ENCODE measurements at regions not wholly inside any gene's neighbourhood (a gene's known extent, or its start where the extent isn't known, plus 50 kb on each side); places are given as distances from the start of the nearest gene placed in this dataset.

DNA sequence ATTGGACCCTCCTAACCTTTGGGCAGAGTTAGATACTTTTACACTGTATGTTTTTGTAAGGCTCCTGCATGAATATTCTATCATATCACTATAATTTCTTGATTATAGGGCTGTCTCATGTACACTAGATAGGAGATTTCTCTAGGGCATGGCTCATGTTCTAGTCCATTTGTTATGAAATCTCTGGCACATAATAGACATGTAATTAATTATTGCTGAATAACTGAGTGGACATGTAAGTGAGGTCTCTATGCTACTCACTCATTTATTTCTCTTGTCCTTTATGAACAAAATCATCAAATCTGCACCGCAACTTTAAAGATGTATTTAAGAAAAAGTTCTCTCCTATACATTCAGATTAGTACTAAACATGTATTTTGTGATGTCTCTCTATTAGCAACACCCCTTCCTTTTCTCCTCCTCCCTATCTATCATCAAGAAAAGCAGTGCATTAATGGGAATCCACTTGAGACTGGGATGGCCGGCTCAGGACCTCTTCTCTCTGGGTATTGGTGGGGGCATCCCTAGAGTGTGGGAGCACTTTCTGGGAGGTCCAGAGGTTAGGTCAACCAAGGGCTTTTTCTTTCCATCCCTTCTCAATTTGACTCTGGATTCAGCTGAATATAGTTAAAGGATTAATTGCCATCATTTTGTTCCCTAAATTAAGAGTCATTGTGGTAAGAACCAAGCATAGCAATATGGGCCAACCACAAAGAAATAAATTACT, 168.0 kb upstream of the HMGA2 start:
- peak overlapping the region; percentile 69 for H3K9ac ChIP-seq (ENCODE audit: low read length)
- peak overlapping the region; percentile 97 for H3K27ac ChIP-seq (ENCODE audit: low read depth, low read length)
- TF ChIP-seq, protein P1, sequence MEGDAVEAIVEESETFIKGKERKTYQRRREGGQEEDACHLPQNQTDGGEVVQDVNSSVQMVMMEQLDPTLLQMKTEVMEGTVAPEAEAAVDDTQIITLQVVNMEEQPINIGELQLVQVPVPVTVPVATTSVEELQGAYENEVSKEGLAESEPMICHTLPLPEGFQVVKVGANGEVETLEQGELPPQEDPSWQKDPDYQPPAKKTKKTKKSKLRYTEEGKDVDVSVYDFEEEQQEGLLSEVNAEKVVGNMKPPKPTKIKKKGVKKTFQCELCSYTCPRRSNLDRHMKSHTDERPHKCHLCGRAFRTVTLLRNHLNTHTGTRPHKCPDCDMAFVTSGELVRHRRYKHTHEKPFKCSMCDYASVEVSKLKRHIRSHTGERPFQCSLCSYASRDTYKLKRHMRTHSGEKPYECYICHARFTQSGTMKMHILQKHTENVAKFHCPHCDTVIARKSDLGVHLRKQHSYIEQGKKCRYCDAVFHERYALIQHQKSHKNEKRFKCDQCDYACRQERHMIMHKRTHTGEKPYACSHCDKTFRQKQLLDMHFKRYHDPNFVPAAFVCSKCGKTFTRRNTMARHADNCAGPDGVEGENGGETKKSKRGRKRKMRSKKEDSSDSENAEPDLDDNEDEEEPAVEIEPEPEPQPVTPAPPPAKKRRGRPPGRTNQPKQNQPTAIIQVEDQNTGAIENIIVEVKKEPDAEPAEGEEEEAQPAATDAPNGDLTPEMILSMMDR (IDR thresholded peaks at IDR 0.05; ENCODE audit: insufficient read depth, low read depth, low read length), result no peak
- TF ChIP-seq EZH2 (IDR thresholded peaks at IDR 0.05; ENCODE audit: insufficient read depth, low read length), result no peak

DNA sequence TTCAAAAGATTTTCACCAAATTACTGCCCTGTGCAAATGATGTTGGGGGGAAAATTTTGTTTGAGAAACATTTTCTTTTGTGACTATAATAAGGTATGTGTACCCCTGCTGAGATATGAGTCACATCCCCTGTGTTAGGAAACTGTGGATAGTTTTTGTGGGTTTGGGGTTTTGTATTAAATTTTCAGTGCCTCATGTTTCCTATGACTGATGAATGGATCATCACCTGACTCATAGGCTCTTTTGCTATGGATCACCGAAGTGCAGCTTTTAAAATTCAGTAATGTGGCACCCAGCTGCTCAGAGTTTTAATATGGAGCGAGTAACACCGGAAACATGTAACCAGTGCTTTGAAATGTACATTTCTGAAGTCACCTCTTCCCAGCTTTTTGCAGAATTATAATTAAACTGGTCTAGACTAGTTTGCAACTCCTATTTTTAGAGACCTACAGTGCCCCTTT, 167.4 kb upstream of the HMGA2 start:
- no peaks in the 10 kb centered on the region for H3K36me3 Mint-ChIP-seq (ENCODE audit: low read depth, unreplicated experiment)
- peaks cover 53% of the 10 kb centered on the region for H3K4me1 Mint-ChIP-seq (ENCODE audit: low read depth, unreplicated experiment)
- DNase-seq (ENCODE audit: low read depth) (peak; percentile 99), FAIRE-seq (peak; percentile 93)
- peak overlapping the region; percentile 95 for H3K27ac Mint-ChIP-seq (ENCODE audit: unreplicated experiment)
- Histone ChIP-seq H4K20me1 (ENCODE audit: insufficient read depth, low read length) (no peaks in the 10 kb centered on the region), H3K27ac (ENCODE audit: low read depth, low read length) (peak overlapping the region; percentile 97), H3K4me2 (ENCODE audit: low read length) (peak overlapping the region; percentile 75), H3K4me1 (ENCODE audit: insufficient read depth, low read length) (peaks cover 31% of the 10 kb centered on the region), H3K9ac (ENCODE audit: low read length) (peak overlapping the region; percentile 79), H3K27me3 (ENCODE audit: insufficient read depth, low read length) (no peaks in the 10 kb centered on the region), H3K9me3 (ENCODE audit: insufficient read depth, low read depth, low read length) (no peaks in the 10 kb centered on the region), H3K36me3 (ENCODE audit: insufficient read depth, low read length) (no peaks in the 10 kb centered on the region), H3K4me3 (ENCODE audit: insufficient read depth, low read depth, low read length) (no peak overlapping the region), H2AFZ (ENCODE audit: low read depth, low read length) (no peak overlapping the region), H3K79me2 (ENCODE audit: insufficient read depth, low read length) (no peaks in the 10 kb centered on the region)
- TF ChIP-seq, protein P1 (IDR thresholded peaks at IDR 0.05; ENCODE audit: insufficient read depth, low read depth, low read length), result no peak
- no peak for TF ChIP-seq EZH2 (IDR thresholded peaks at IDR 0.05; ENCODE audit: insufficient read depth, low read length)
- no peaks in the 10 kb centered on the region for H3K9me3 Mint-ChIP-seq (ENCODE audit: unreplicated experiment)
- no peaks in the 10 kb centered on the region for H3K27me3 Mint-ChIP-seq (ENCODE audit: low read depth, unreplicated experiment)
- no peak overlapping the region for H3K4me3 Mint-ChIP-seq (ENCODE audit: unreplicated experiment)

More for the DNA sequence above, 168.0 kb upstream of the HMGA2 start:
- Histone ChIP-seq H3K4me3 (ENCODE audit: insufficient read depth, low read depth, low read length) (no peak overlapping the region), H3K36me3 (ENCODE audit: insufficient read depth, low read length) (no peaks in the 10 kb centered on the region), H3K27me3 (ENCODE audit: insufficient read depth, low read length) (no peaks in the 10 kb centered on the region), H3K79me2 (ENCODE audit: insufficient read depth, low read length) (no peaks in the 10 kb centered on the region), H4K20me1 (ENCODE audit: insufficient read depth, low read length) (no peaks in the 10 kb centered on the region), H3K4me1 (ENCODE audit: insufficient read depth, low read length) (peaks cover 31% of the 10 kb centered on the region), H3K4me2 (ENCODE audit: low read length) (peak overlapping the region; percentile 53), H3K9me3 (ENCODE audit: insufficient read depth, low read depth, low read length) (no peaks in the 10 kb centered on the region), H2AFZ (ENCODE audit: low read depth, low read length) (no peak overlapping the region)
- Mint-ChIP-seq H3K27ac (ENCODE audit: unreplicated experiment) (peak overlapping the region; percentile 95), H3K27me3 (ENCODE audit: low read depth, unreplicated experiment) (no peaks in the 10 kb centered on the region), H3K4me3 (ENCODE audit: unreplicated experiment) (no peak overlapping the region), H3K4me1 (ENCODE audit: low read depth, unreplicated experiment) (peaks cover 53% of the 10 kb centered on the region), H3K36me3 (ENCODE audit: low read depth, unreplicated experiment) (no peaks in the 10 kb centered on the region), H3K9me3 (ENCODE audit: unreplicated experiment) (no peaks in the 10 kb centered on the region)
- DNase-seq (ENCODE audit: low read depth), result no peak
- FAIRE-seq, result peak; percentile 17

DNA sequence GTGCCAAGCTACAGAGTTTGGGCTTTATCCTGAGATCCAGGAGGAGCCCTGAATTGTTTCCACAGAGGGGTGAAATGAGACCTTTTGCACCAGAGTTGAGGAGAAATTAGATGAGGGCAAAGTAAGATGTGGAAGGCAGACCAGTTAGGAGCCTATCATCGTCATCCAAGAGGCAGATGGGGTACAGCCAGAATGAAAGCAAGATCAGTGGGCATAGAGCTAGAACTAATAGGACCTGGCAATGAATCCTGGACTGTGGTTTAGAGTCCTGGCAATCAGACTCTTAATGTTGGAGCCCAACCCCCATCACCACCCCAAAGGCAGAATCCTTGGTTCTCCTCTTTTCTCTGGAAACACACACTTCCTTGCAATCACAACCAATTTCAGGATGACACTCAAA, 166.6 kb upstream of the HMGA2 start:
- Histone ChIP-seq H2AFZ (ENCODE audit: low read depth, low read length) (no peak overlapping the region), H3K27me3 (ENCODE audit: insufficient read depth, low read length) (no peaks in the 10 kb centered on the region), H3K9me3 (ENCODE audit: insufficient read depth, low read depth, low read length) (no peaks in the 10 kb centered on the region), H3K4me2 (ENCODE audit: low read length) (peak overlapping the region; percentile 75), H3K79me2 (ENCODE audit: insufficient read depth, low read length) (no peaks in the 10 kb centered on the region), H3K36me3 (ENCODE audit: insufficient read depth, low read length) (no peaks in the 10 kb centered on the region), H3K9ac (ENCODE audit: low read length) (peak overlapping the region; percentile 79), H3K27ac (ENCODE audit: low read depth, low read length) (peak overlapping the region; percentile 97), H3K4me1 (ENCODE audit: insufficient read depth, low read length) (peaks cover 31% of the 10 kb centered on the region), H3K4me3 (ENCODE audit: insufficient read depth, low read depth, low read length) (no peak overlapping the region), H4K20me1 (ENCODE audit: insufficient read depth, low read length) (no peaks in the 10 kb centered on the region)
- TF ChIP-seq EZH2 (IDR thresholded peaks at IDR 0.05; ENCODE audit: insufficient read depth, low read length), result no peak
- TF ChIP-seq, protein P1 (IDR thresholded peaks at IDR 0.05; ENCODE audit: insufficient read depth, low read depth, low read length), result no peak
- H3K9me3 Mint-ChIP-seq (ENCODE audit: unreplicated experiment), result no peaks in the 10 kb centered on the region
- H3K36me3 Mint-ChIP-seq (ENCODE audit: low read depth, unreplicated experiment), result no peaks in the 10 kb centered on the region
- DNase-seq (ENCODE audit: low read depth) (peak; percentile 47), FAIRE-seq (peak; percentile 26)
- no peak overlapping the region for H3K4me3 Mint-ChIP-seq (ENCODE audit: unreplicated experiment)
- H3K4me1 Mint-ChIP-seq (ENCODE audit: low read depth, unreplicated experiment), result peaks cover 53% of the 10 kb centered on the region
- no peaks in the 10 kb centered on the region for H3K27me3 Mint-ChIP-seq (ENCODE audit: low read depth, unreplicated experiment)
- H3K27ac Mint-ChIP-seq (ENCODE audit: unreplicated experiment), result peak overlapping the region; percentile 95

Data from astrocyte (in vitro differentiated cells and primary cell).